NCI-H1092 treated with DMSO at 0.1 percent for 48 hours (cell line): ENCODE measurements at regions not wholly inside any gene's neighbourhood (a gene's known extent, or its start where the extent isn't known, plus 50 kb on each side); places are given as distances from the start of the nearest gene placed in this dataset.

ENCODE experiments used
- DNase-seq: peaks from one replicate; lab custom pipeline; 2025; lab: John Stamatoyannopoulos, UW

GRCh38 chr4:124806403-124806802 is 93.9 kb upstream of the ANKRD50 start:
- no peak for DNase-seq

GRCh38 chr4:124804584-124804983 is 92.1 kb upstream of the ANKRD50 start:
- no peak for DNase-seq

- no peak for DNase-seq
These were observed 91.5 kb upstream of the ANKRD50 start for GRCh38 chr4:124804041-124804440.

GRCh38 chr4:124803641-124804040 is 91.1 kb upstream of the ANKRD50 start:
- no peak for DNase-seq

- DNase-seq, result no peak
These were observed 90.5 kb upstream of the ANKRD50 start for GRCh38 chr4:124803026-124803425.

- DNase-seq, result no peak
These were observed 84.7 kb upstream of the ANKRD50 start for GRCh38 chr4:124797223-124797622.

GRCh38 chr4:124790471-124790870 is 77.9 kb upstream of the ANKRD50 start:
- DNase-seq, result no peak

GRCh38 chr4:124786634-124787033 is 74.1 kb upstream of the ANKRD50 start:
- DNase-seq, result no peak

- no peak for DNase-seq
These were observed 73.1 kb upstream of the ANKRD50 start for GRCh38 chr4:124785645-124786044.

GRCh38 chr4:124783847-124784246 is 71.3 kb upstream of the ANKRD50 start:
- no peak for DNase-seq

- DNase-seq, result no peak
These were observed 64.5 kb upstream of the ANKRD50 start for GRCh38 chr4:124777007-124777406.

GRCh38 chr4:124768596-124769365 is 56.2 kb upstream of the ANKRD50 start:
- DNase-seq, result no peak

GRCh38 chr4:124762956-124763355 is 50.4 kb upstream of the ANKRD50 start:
- no peak for DNase-seq
